BJ (cell line): ENCODE measurements at regions not wholly inside any gene's neighbourhood (a gene's known extent, or its start where the extent isn't known, plus 50 kb on each side); places are given as distances from the start of the nearest gene placed in this dataset.

ENCODE experiments used
- CTCF ChIA-PET: fragments of 350-600 bp; formaldehyde crosslinking; extraction: SDS; loops from one replicate; lab custom pipeline; 2021; ENCODE audit warnings: antibody characterized with exemption, inconsistent platforms; lab: Yijun Ruan, JAX
- POLR2A ChIA-PET: fragments of 300-600 bp; sonication (Branson Sonifier 250); formaldehyde crosslinking; extraction: SDS; loops from one replicate; lab custom pipeline; 2021; ENCODE audit warnings: antibody characterized with exemption; lab: Charles Lee
- DNase-seq: peaks from one replicate; pipeline ENCODE4 v3.0.0-alpha.2; 2011; ENCODE audit warnings: low read depth
- H3K27me3 ChIP-seq: 2 replicates; pipeline ENCODE4 v1.6.0; 2011; ENCODE audit warnings: low read length; ENCODE audit not compliant: control insufficient read depth, insufficient read depth
- H3K36me3 ChIP-seq: 2 replicates; pipeline ENCODE4 v1.5.1; 2011; ENCODE audit warnings: low read length; ENCODE audit not compliant: control insufficient read depth, insufficient read depth
- H3K4me3 ChIP-seq: 2 replicates; pipeline ENCODE4 v1.5.1; 2011; ENCODE audit warnings: low read depth, mild to moderate bottlenecking, control low read depth, low read length
- TF ChIP-seq, protein P1 (sequence below): IDR thresholded peaks from 2 replicates; pipeline ENCODE4 v1.5.1; 2011; ENCODE audit warnings: low read depth, mild to moderate bottlenecking, control low read depth, inconsistent platforms, low read length, moderate library complexity; ENCODE audit not compliant: insufficient read depth

DNA sequence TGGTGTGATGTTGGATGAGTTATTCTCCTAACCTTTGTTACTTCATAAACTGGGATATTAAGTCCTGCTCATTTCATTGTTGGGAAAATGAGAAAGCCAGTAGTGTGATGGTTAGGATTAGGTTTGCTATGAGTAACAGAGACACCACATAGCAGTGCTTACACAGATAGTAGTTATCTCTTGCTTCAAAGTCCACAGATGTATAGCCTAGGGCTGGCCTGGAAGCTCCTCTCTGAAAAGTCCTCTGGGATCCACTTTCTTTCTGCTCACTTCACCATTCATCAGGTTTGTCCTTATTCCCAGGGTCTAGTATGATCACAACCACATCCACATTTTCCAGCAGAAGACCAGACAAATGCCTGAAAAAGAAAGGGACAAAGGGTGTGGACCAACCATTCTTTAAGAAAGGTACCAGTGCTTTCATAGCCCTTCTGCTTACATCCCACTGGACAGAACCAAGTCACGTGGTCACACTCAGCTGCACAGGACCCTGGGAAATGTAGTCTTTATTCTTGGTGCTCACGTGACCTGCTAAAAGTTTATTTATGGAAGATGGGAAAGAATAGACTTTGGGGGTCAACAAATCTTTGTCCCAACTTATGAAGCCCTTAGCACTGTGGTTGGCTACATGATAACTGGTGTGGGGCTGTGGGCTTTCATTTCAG lies 108.9 kb downstream of the INSIG2 start:
- DNase-seq, result no peak

DNA sequence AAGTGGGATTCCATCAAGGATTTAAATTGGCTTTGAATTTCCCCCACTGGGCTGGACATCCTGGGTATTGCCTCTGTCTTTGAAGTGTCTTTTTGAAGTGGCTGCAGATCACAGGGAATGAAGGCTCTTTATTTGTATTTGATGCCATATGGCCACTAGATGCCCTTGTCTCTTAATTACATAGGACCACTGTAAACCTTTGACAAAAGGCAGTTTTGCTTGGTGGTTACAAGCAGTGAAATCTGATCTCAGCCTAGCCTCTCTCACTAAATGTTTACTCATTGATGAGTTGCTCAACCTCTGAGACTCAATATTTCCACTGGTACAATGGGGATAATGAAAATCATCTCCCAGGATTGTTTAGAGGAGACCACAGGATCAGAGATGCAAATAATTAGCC lies 102.2 kb downstream of the INSIG2 start:
- Histone ChIP-seq H3K4me3 (no peak overlapping the region), H3K36me3 (no peaks in the 10 kb centered on the region), H3K27me3 (0 out of 2 replicates have a peak, but pooled peaks cover 2% of the 10 kb centered on the region)
- ChIA-PET CTCF (no interaction called here), POLR2A (no interaction called here)
- no peak for DNase-seq
- TF ChIP-seq, protein P1, sequence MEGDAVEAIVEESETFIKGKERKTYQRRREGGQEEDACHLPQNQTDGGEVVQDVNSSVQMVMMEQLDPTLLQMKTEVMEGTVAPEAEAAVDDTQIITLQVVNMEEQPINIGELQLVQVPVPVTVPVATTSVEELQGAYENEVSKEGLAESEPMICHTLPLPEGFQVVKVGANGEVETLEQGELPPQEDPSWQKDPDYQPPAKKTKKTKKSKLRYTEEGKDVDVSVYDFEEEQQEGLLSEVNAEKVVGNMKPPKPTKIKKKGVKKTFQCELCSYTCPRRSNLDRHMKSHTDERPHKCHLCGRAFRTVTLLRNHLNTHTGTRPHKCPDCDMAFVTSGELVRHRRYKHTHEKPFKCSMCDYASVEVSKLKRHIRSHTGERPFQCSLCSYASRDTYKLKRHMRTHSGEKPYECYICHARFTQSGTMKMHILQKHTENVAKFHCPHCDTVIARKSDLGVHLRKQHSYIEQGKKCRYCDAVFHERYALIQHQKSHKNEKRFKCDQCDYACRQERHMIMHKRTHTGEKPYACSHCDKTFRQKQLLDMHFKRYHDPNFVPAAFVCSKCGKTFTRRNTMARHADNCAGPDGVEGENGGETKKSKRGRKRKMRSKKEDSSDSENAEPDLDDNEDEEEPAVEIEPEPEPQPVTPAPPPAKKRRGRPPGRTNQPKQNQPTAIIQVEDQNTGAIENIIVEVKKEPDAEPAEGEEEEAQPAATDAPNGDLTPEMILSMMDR, result no peak

More for the DNA sequence above, 108.9 kb downstream of the INSIG2 start:
- Histone ChIP-seq H3K27me3 (peaks cover 2% of the 10 kb centered on the region; the same call in 1 of the 2 replicates), H3K36me3 (no peaks in the 10 kb centered on the region), H3K4me3 (no peak overlapping the region)
- TF ChIP-seq, protein P1, result no peak
- POLR2A ChIA-PET, result no interaction called here
- CTCF ChIA-PET, result no interaction called here

DNA sequence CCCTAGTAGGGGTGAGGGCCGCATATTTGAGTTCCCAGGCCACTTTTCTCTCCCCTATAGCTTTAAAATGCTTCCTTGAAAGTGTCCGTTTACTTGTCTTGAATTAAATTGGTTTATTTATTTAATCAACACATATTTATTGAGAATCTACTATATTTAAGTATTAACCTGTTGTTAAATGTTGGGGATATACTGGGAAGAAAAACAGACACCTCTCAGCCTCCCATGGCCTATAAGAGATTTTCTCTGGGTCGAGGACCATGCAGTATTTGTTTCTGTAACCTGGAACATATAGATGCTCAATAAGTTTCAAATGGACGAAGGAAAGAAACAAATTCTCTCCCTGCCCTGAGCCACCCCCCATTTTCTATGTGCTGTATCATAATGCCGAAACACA lies 98.6 kb downstream of the INSIG2 start:
- POLR2A ChIA-PET, result interaction anchor here (0.6 kb wide), 1 partner anchor 108 kb away, joined by 4 read pairs; no protein-coding TSS in a partner anchor
- CTCF ChIA-PET, result interaction anchor here (0.7 to 2.0 kb wide), 4 partner anchors 15 to 173 kb away, joined by 3 to 5 read pairs (median 3); partner anchors contain the start of gene CCDC93
- H3K36me3 ChIP-seq, result no peaks in the 10 kb centered on the region
- H3K4me3 ChIP-seq, result peak overlapping the region; percentile 53; the same call in 1 of the 2 replicates
- no peaks in the 10 kb centered on the region for H3K27me3 ChIP-seq
- TF ChIP-seq, protein P1, result no peak
- DNase-seq, result no peak

GRCh38 chr2:118186110-118186857 lies 98.0 kb downstream of the INSIG2 start:
- ChIA-PET CTCF (interaction anchor here (0.7 to 1.5 kb wide), 2 partner anchors 16 to 172 kb away, joined by 3 read pairs; partner anchors contain the start of gene CCDC93), POLR2A (interaction anchor here (0.6 kb wide), 1 partner anchor 107 kb away, joined by 4 read pairs; no protein-coding TSS in a partner anchor)
- H3K36me3 ChIP-seq, result no peaks in the 10 kb centered on the region
- TF ChIP-seq, protein P1, result peak; percentile 28; the same call in 1 of the 2 replicates
- H3K4me3 ChIP-seq, result peak overlapping the region; percentile 53
- no peaks in the 10 kb centered on the region for H3K27me3 ChIP-seq
- DNase-seq, result peak; percentile 50
